ENCODE measurements at regions not wholly inside any gene's neighbourhood (a gene's known extent, or its start where the extent isn't known, plus 50 kb on each side); places are given as distances from the start of the nearest gene placed in this dataset.

DNA sequence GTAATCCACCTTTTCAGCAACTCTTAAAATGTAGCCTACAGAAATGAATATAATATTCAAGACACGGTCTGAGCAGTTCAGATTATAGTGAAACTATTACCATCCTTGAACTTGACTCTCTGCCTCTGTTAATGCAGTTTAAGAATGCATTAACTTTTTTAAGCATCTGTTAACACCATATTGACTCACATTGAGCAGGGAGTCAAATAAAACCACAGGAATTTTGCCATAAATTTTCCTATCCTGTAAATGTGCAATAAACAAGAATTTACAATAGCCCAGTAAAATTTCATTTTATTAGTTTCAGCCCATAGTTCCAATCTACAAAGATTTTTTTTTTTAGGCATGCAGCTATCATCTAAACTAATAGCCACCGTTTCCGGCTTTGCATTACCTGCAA is 239.2 kb upstream of the DEFB112 start:
- ATAC-seq (peak; percentile 38; the same call in 1 of the 2 replicates), DNase-seq (ENCODE audit: low read depth, low spot score) (no peak)
- CTCF ChIA-PET: no interaction called here
- intact Hi-C loops (cut with micrococcal nuclease; ENCODE audit: unreplicated experiment): no loop called here
- TF ChIP-seq SIN3A (IDR thresholded peaks at IDR 0.05; ENCODE audit: borderline replicate concordance, insufficient read depth, low read depth, low read length) (no peak), TCF7L2 (IDR thresholded peaks at IDR 0.05; ENCODE audit: low read depth, low read length) (peak; percentile 74), POLR2AphosphoS5 (IDR thresholded peaks at IDR 0.05; ENCODE audit: low read depth, low read length) (no peak)
- TF ChIP-seq, protein P1, sequence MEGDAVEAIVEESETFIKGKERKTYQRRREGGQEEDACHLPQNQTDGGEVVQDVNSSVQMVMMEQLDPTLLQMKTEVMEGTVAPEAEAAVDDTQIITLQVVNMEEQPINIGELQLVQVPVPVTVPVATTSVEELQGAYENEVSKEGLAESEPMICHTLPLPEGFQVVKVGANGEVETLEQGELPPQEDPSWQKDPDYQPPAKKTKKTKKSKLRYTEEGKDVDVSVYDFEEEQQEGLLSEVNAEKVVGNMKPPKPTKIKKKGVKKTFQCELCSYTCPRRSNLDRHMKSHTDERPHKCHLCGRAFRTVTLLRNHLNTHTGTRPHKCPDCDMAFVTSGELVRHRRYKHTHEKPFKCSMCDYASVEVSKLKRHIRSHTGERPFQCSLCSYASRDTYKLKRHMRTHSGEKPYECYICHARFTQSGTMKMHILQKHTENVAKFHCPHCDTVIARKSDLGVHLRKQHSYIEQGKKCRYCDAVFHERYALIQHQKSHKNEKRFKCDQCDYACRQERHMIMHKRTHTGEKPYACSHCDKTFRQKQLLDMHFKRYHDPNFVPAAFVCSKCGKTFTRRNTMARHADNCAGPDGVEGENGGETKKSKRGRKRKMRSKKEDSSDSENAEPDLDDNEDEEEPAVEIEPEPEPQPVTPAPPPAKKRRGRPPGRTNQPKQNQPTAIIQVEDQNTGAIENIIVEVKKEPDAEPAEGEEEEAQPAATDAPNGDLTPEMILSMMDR (IDR thresholded peaks at IDR 0.05): no peak
- TF ChIP-seq, protein P2, sequence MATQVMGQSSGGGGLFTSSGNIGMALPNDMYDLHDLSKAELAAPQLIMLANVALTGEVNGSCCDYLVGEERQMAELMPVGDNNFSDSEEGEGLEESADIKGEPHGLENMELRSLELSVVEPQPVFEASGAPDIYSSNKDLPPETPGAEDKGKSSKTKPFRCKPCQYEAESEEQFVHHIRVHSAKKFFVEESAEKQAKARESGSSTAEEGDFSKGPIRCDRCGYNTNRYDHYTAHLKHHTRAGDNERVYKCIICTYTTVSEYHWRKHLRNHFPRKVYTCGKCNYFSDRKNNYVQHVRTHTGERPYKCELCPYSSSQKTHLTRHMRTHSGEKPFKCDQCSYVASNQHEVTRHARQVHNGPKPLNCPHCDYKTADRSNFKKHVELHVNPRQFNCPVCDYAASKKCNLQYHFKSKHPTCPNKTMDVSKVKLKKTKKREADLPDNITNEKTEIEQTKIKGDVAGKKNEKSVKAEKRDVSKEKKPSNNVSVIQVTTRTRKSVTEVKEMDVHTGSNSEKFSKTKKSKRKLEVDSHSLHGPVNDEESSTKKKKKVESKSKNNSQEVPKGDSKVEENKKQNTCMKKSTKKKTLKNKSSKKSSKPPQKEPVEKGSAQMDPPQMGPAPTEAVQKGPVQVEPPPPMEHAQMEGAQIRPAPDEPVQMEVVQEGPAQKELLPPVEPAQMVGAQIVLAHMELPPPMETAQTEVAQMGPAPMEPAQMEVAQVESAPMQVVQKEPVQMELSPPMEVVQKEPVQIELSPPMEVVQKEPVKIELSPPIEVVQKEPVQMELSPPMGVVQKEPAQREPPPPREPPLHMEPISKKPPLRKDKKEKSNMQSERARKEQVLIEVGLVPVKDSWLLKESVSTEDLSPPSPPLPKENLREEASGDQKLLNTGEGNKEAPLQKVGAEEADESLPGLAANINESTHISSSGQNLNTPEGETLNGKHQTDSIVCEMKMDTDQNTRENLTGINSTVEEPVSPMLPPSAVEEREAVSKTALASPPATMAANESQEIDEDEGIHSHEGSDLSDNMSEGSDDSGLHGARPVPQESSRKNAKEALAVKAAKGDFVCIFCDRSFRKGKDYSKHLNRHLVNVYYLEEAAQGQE (IDR thresholded peaks at IDR 0.05; ENCODE audit: insufficient read depth in 1 of 2, low read depth in 2 of 2, low read length in 1 of 2): no peak
- H3K4me1 ChIP-seq (ENCODE audit: control insufficient read depth, insufficient read depth, low read length): no peaks in the 10 kb centered on the region
- BruUV-seq (replicated peaks): no TSS peak
- H3K27ac ChIP-seq (ENCODE audit: low read length): peak overlapping the region; percentile 34; the same call in 1 of the 2 replicates
- in situ Hi-C loops (cut with HindIII; ENCODE audit: low pct_unique_long_range_greater_than_20kb, low sequenced_read_pairs): no loop called here
- no peaks in the 10 kb centered on the region for H3K36me3 ChIP-seq (ENCODE audit: control insufficient read depth, insufficient read depth, low read length)
- H3K9me3 ChIP-seq (ENCODE audit: control insufficient read depth, insufficient read depth, low read depth, low read length): no peaks in the 10 kb centered on the region
- H3K27me3 ChIP-seq (ENCODE audit: control insufficient read depth, insufficient read depth, low read length): no peaks in the 10 kb centered on the region
- H3K4me3 ChIP-seq (ENCODE audit: low read depth in 2 of 2, low read length in 2 of 2): no peak overlapping the region
- POLR2A ChIA-PET: no interaction called here

DNA sequence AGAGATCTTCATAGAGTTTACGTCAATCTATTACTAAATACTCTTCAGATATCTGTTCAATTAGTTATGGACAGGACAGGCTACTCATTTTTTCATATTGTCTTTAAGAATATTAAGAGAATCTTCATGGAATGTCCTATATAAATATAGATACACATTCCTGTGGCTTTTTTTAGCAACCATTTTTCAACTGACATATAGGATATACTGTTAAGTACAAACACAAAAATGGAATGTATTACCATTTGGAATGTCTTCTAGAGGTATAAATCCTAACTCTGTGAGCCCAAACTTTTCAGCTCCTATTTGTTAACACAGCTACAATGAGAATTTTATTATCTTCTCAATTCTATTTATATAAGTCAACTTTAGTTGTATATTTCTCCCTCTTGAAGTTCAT is 239.6 kb upstream of the DEFB112 start:
- in situ Hi-C loops (cut with HindIII; ENCODE audit: low pct_unique_long_range_greater_than_20kb, low sequenced_read_pairs): no loop called here
- no peak overlapping the region for H3K4me3 ChIP-seq (ENCODE audit: low read depth in 2 of 2, low read length in 2 of 2)
- POLR2A ChIA-PET: no interaction called here
- intact Hi-C loops (cut with micrococcal nuclease; ENCODE audit: unreplicated experiment): no loop called here
- H3K27ac ChIP-seq (ENCODE audit: low read length): no peak overlapping the region
- no peaks in the 10 kb centered on the region for H3K9me3 ChIP-seq (ENCODE audit: control insufficient read depth, insufficient read depth, low read depth, low read length)
- DNase-seq (ENCODE audit: low read depth, low spot score) (no peak), ATAC-seq (no peak)
- no TSS peak for BruUV-seq (replicated peaks)
- H3K4me1 ChIP-seq (ENCODE audit: control insufficient read depth, insufficient read depth, low read length): no peaks in the 10 kb centered on the region
- H3K27me3 ChIP-seq (ENCODE audit: control insufficient read depth, insufficient read depth, low read length): no peaks in the 10 kb centered on the region
- CTCF ChIA-PET: no interaction called here
- TF ChIP-seq, protein P1 (IDR thresholded peaks at IDR 0.05): no peak
- TF ChIP-seq, protein P2 (IDR thresholded peaks at IDR 0.05; ENCODE audit: insufficient read depth in 1 of 2, low read depth in 2 of 2, low read length in 1 of 2): no peak
- TF ChIP-seq TCF7L2 (IDR thresholded peaks at IDR 0.05; ENCODE audit: low read depth, low read length): no peak; the same call in 1 of the 2 replicates
- no peak for TF ChIP-seq SIN3A (IDR thresholded peaks at IDR 0.05; ENCODE audit: borderline replicate concordance, insufficient read depth, low read depth, low read length)
- no peak for TF ChIP-seq POLR2AphosphoS5 (IDR thresholded peaks at IDR 0.05; ENCODE audit: low read depth, low read length)
- no peaks in the 10 kb centered on the region for H3K36me3 ChIP-seq (ENCODE audit: control insufficient read depth, insufficient read depth, low read length)
